ENCODE measurements at regions not wholly inside any gene's neighbourhood (a gene's known extent, or its start where the extent isn't known, plus 50 kb on each side); places are given as distances from the start of the nearest gene placed in this dataset.

DNA sequence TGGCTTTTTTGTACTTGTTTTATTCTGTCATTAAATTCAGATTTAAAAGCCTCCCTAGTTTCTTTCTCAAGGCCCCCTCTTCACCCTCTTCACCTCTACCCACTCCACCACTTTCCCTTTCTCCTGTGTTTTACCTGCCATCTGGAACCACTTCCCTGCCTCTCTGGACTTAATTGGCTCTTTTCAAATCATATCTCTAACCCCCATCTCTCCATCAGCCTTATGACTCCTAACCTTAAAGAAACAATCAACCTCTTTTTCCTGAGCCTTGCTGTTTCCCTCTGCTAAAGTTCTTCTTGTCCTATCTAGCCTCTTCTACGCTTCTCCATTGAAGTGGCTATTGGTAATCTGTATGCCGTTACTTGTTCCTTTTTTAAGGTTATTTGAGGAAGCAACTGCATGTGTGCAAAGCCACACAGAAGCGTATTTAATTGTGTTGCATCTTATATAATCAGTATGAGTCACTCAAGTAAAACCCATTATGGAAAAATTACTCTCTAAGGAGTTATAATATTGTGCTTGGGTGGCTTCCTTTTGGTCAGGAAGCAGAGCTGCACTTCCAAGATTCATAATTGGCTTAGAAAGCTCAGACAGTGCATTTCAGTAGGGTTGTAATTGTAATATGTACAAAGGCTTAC lies 653.6 kb upstream of the ITGA1 start:
- TF ChIP-seq, protein P1, sequence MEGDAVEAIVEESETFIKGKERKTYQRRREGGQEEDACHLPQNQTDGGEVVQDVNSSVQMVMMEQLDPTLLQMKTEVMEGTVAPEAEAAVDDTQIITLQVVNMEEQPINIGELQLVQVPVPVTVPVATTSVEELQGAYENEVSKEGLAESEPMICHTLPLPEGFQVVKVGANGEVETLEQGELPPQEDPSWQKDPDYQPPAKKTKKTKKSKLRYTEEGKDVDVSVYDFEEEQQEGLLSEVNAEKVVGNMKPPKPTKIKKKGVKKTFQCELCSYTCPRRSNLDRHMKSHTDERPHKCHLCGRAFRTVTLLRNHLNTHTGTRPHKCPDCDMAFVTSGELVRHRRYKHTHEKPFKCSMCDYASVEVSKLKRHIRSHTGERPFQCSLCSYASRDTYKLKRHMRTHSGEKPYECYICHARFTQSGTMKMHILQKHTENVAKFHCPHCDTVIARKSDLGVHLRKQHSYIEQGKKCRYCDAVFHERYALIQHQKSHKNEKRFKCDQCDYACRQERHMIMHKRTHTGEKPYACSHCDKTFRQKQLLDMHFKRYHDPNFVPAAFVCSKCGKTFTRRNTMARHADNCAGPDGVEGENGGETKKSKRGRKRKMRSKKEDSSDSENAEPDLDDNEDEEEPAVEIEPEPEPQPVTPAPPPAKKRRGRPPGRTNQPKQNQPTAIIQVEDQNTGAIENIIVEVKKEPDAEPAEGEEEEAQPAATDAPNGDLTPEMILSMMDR (conservative IDR thresholded peaks at IDR 0.05): no peak
- TF ChIP-seq EZH2 (IDR thresholded peaks at IDR 0.05; ENCODE audit: low read depth): no peak
- ChIA-PET POLR2A (ENCODE audit: unreplicated experiment) (no interaction called here), CTCF (no interaction called here)
- Histone ChIP-seq H2AFZ (no peak overlapping the region), H3K36me3 (ENCODE audit: low read depth) (no peaks in the 10 kb centered on the region), H3K4me1 (replicated peaks; ENCODE audit: insufficient read depth) (no peaks in the 10 kb centered on the region), H3K4me3 (no peak overlapping the region), H3K4me2 (no peak overlapping the region), H4K20me1 (ENCODE audit: insufficient read depth) (no peaks in the 10 kb centered on the region), H3K9me3 (ENCODE audit: insufficient read depth, low read depth) (no peaks in the 10 kb centered on the region), H3K79me2 (ENCODE audit: low read depth) (no peaks in the 10 kb centered on the region), H3F3A (ENCODE audit: insufficient read depth, low read depth) (no peaks in the 10 kb centered on the region), H3K27ac (no peak overlapping the region), H3K9me2 (ENCODE audit: insufficient read depth) (no peaks in the 10 kb centered on the region), H3K27me3 (ENCODE audit: insufficient read depth, low read depth) (no peaks in the 10 kb centered on the region)
- intact Hi-C loops (cut with micrococcal nuclease; ENCODE audit: unreplicated experiment): no loop called here
- DNase-seq: no peak
- BruUV-seq (replicated peaks): no TSS peak

DNA sequence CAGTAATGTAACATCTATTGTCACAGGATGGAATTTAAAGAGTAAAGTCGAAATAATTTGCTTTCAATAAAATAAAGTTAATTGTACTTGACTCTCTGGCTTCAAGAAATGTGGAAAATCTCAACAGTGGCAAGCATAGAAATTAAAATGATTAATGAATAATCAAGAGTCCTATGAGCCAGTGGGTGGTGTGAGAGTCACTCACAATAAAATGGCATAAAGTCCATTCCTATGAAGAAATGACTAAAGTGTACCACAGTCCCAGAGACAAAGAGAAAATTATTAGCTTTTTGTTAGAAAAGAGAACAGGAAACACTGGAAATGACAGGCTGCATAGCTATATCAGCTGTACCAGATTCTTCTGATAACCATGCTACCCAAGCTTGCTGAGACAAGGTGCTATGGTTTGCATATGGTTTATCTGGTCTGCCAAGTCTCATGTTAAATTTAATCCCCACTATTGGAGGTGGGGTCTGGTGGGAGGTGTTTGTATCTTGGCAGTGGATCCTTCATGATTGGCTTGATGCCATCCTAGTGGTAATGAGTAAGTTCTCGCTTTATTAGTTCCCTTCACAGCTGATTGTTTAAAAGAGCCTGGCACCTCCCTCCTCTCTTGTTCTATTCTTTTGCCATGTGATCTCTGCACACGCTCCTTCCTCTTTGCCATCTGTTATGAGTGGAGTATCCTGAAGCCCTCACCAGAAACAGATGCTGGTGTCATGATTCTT lies 647.7 kb upstream of the ITGA1 start:
- no peaks in the 10 kb centered on the region for H3K9me3 ChIP-seq (ENCODE audit: insufficient read depth, low read depth)
- H3K9me2 ChIP-seq (ENCODE audit: insufficient read depth): no peaks in the 10 kb centered on the region
- H3K36me3 ChIP-seq (ENCODE audit: low read depth): no peaks in the 10 kb centered on the region
- no peaks in the 10 kb centered on the region for H3K27me3 ChIP-seq (ENCODE audit: insufficient read depth, low read depth)
- no peaks in the 10 kb centered on the region for H3K4me1 ChIP-seq (replicated peaks; ENCODE audit: insufficient read depth)
- H3K27ac ChIP-seq: no peak overlapping the region
- H3K79me2 ChIP-seq (ENCODE audit: low read depth): no peaks in the 10 kb centered on the region
- TF ChIP-seq, protein P1 (conservative IDR thresholded peaks at IDR 0.05): no peak
- TF ChIP-seq EZH2 (IDR thresholded peaks at IDR 0.05; ENCODE audit: low read depth): no peak
- H3F3A ChIP-seq (ENCODE audit: insufficient read depth, low read depth): no peaks in the 10 kb centered on the region
- no peak overlapping the region for H3K4me2 ChIP-seq
- no peak overlapping the region for H2AFZ ChIP-seq
- no peak overlapping the region for H3K4me3 ChIP-seq
- ChIA-PET POLR2A (ENCODE audit: unreplicated experiment) (no interaction called here), CTCF (no interaction called here)
- intact Hi-C loops (cut with micrococcal nuclease; ENCODE audit: unreplicated experiment): no loop called here
- DNase-seq: no peak
- H4K20me1 ChIP-seq (ENCODE audit: insufficient read depth): no peaks in the 10 kb centered on the region
- BruUV-seq (replicated peaks): no TSS peak

DNA sequence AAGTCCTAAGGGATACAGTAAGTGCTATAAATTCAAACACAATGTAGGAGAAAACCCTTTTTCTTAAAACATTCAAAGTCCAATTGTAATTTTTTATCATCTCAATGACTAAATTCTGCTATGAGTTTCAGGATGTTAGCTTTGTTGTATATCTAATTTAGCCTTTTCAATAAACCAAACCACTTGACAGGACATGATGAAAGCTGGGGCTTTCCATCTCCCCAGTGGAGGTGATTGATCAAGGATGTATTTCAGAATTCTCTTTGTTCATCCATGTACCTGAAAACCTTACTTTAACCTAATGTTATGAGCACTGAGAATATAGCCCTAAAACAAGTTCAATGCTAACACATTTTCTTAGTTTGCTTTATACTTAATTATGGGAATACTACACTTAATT lies 639.0 kb upstream of the ITGA1 start:
- no peaks in the 10 kb centered on the region for H3F3A ChIP-seq (ENCODE audit: insufficient read depth, low read depth)
- H4K20me1 ChIP-seq (ENCODE audit: insufficient read depth): no peaks in the 10 kb centered on the region
- no peak overlapping the region for H3K27ac ChIP-seq
- intact Hi-C loops (cut with micrococcal nuclease; ENCODE audit: unreplicated experiment): no loop called here
- no peaks in the 10 kb centered on the region for H3K27me3 ChIP-seq (ENCODE audit: insufficient read depth, low read depth)
- H3K36me3 ChIP-seq (ENCODE audit: low read depth): no peaks in the 10 kb centered on the region
- ChIA-PET POLR2A (ENCODE audit: unreplicated experiment) (no interaction called here), CTCF (no interaction called here)
- no peak overlapping the region for H2AFZ ChIP-seq
- H3K9me3 ChIP-seq (ENCODE audit: insufficient read depth, low read depth): no peaks in the 10 kb centered on the region
- H3K79me2 ChIP-seq (ENCODE audit: low read depth): no peaks in the 10 kb centered on the region
- no peak for TF ChIP-seq EZH2 (IDR thresholded peaks at IDR 0.05; ENCODE audit: low read depth)
- TF ChIP-seq, protein P1 (conservative IDR thresholded peaks at IDR 0.05): no peak
- no peaks in the 10 kb centered on the region for H3K9me2 ChIP-seq (ENCODE audit: insufficient read depth)
- DNase-seq: no peak
- no peak overlapping the region for H3K4me2 ChIP-seq
- no TSS peak for BruUV-seq (replicated peaks)
- no peak overlapping the region for H3K4me3 ChIP-seq
- no peaks in the 10 kb centered on the region for H3K4me1 ChIP-seq (replicated peaks; ENCODE audit: insufficient read depth)

Measured in PC-9 (cell line).